PC-9 (cell line): ENCODE measurements at regions not wholly inside any gene's neighbourhood (a gene's known extent, or its start where the extent isn't known, plus 50 kb on each side); places are given as distances from the start of the nearest gene placed in this dataset.
"Not testable (repeated sequence)": the region's sequence is repeated elsewhere in the genome, so short reads cannot be mapped to it uniquely, and the experiment has no call there.

Experiments used
- BruUV-seq: library from RNA; stranded (reverse); fragments of 400-500 nt; replicated peaks from 2 replicates; lab custom pipeline; 2021; lab: Mats Ljungman, UMichigan
- CTCF ChIA-PET: fragments of 300-600 bp; sonication (Branson Sonifier 250); formaldehyde crosslinking; loops from one replicate; lab custom pipeline; 2022; ENCODE audit warnings: antibody characterized with exemption; lab: Charles Lee
- POLR2A ChIA-PET: fragments of 300-600 bp; sonication (Branson Sonifier 250); formaldehyde crosslinking; loops from one replicate; lab custom pipeline; 2022; ENCODE audit warnings: antibody characterized with exemption; ENCODE audit not compliant: unreplicated experiment; lab: Charles Lee
- DNase-seq, 2 experiments: peaks; one replicate each; pipeline versions ENCODE4 v3.0.0 to v3.0.0-alpha.2; 2015 to 2022; ENCODE audit warnings: mixed read lengths in 1 of 2
- H2AFZ ChIP-seq: fragments of 200-600 bp; sonication (generic); 2 replicates; pipeline ENCODE4 v1.8.1; 2017; ENCODE audit warnings: antibody characterized with exemption
- H3F3A ChIP-seq: fragments of 200-600 bp; sonication (generic); 2 replicates; pipeline ENCODE4 v1.8.1; 2017; ENCODE audit warnings: antibody characterized with exemption, mild to moderate bottlenecking, low read depth; ENCODE audit not compliant: insufficient read depth
- H3K27ac ChIP-seq: fragments of 200-600 bp; sonication (generic); 2 replicates; pipeline ENCODE4 v1.6.1; 2016; ENCODE audit warnings: mixed run types
- H3K27me3 ChIP-seq: fragments of 200-600 bp; sonication (generic); 2 replicates; pipeline ENCODE4 v1.6.1; 2016; ENCODE audit warnings: low read depth, mixed run types; ENCODE audit not compliant: insufficient read depth
- H3K36me3 ChIP-seq: fragments of 200-600 bp; sonication (generic); 2 replicates; pipeline ENCODE4 v1.6.1; 2016; ENCODE audit warnings: low read depth, mixed run types
- H3K4me1 ChIP-seq: fragments of 200-600 bp; sonication (generic); replicated peaks from 2 replicates; pipeline ENCODE4 v1.6.1; 2016; ENCODE audit warnings: mixed run types; ENCODE audit not compliant: insufficient read depth
- H3K4me2 ChIP-seq: fragments of 200-600 bp; sonication (generic); 2 replicates; pipeline ENCODE4 v1.6.1; 2017; ENCODE audit warnings: mixed run types
- H3K4me3 ChIP-seq: fragments of 200-600 bp; sonication (generic); 2 replicates; pipeline ENCODE4 v1.6.1; 2016; ENCODE audit warnings: mixed run types
- H3K79me2 ChIP-seq: fragments of 200-600 bp; sonication (generic); 2 replicates; pipeline ENCODE4 v1.6.1; 2017; ENCODE audit warnings: low read depth, mixed run types
- H3K9me2 ChIP-seq: fragments of 200-600 bp; sonication (generic); 2 replicates; pipeline ENCODE4 v1.8.1; 2017; ENCODE audit warnings: mild to moderate bottlenecking; ENCODE audit not compliant: insufficient read depth
- H3K9me3 ChIP-seq: fragments of 200-600 bp; sonication (generic); 2 replicates; pipeline ENCODE4 v1.8.1; 2016; ENCODE audit warnings: low read depth; ENCODE audit not compliant: insufficient read depth
- H4K20me1 ChIP-seq: fragments of 200-600 bp; sonication (generic); 2 replicates; pipeline ENCODE4 v1.8.1; 2017; ENCODE audit not compliant: insufficient read depth
- EZH2 ChIP-seq: fragments of 200-600 bp; sonication (generic); IDR thresholded peaks from 2 replicates; pipeline ENCODE4 v1.8.0; 2017; ENCODE audit warnings: antibody characterized with exemption, low read depth
- intact Hi-C: fragments of 100-400 bp; cut with micrococcal nuclease; formaldehyde crosslinking; loops from one replicate; pipeline ENCODE4 v1.10.0; 2022; ENCODE audit not compliant: unreplicated experiment
- TF ChIP-seq, protein P1 (sequence below): fragments of 200-600 bp; sonication (generic); conservative IDR thresholded peaks from 2 replicates; pipeline ENCODE4 v1.6.1; 2017; ENCODE audit warnings: mixed run types, antibody characterized with exemption, mild to moderate bottlenecking, moderate library complexity

DNA sequence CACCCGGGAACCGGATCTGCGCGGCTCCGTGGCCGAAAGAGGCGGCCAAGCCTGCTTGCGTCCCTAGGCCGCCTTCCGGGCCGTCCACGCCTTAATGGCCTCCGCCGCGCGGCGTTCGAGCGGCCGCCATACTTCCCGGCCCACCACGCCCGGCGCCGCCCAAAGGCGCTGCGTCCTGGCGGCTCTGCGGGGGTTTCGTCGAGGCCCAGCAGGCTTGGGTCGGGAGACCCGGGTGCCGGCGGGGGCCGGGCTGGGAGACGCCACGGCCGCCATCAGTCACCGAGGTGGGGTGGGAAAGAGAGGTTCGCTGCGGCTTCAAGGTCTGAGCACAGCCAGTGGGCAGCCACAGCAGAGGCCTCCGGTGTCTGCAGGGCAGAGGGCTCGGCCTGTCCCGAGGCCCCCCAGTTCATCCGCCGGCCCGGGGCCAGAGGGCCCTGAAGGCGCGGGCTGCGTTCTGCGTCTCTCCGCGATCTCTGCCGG is 545.8 kb upstream of the CDH10 start:
- POLR2A ChIA-PET = no interaction called here
- BruUV-seq = no TSS peak
- no peaks in the 10 kb centered on the region for H3K9me3 ChIP-seq

DNA sequence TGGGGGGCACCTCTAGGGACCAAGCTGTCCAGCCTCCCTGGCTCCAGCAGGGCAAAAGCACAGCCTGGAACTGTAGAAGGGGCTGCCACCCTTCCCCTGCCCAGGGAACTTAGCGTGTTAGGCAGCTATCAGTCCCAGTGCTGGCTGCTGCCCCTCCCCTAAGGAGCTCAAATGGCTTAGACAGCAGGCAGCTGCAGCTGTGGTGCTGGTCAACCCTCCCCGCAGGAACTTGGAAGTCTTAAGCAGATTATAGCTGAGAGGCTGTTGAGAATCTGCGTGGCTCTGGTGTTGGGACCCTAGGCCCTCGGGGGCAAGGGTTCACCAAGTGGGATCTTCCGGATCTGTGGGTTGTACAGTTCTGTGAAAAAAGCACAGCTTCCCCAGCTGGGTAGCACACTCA is 536.5 kb upstream of the CDH10 start:
- no peaks in the 10 kb centered on the region for H3K4me1 ChIP-seq
- no peak overlapping the region for H3K27ac ChIP-seq
- no peak for DNase-seq
- no peaks in the 10 kb centered on the region for H3K79me2 ChIP-seq
- H3K9me3 ChIP-seq = no peaks in the 10 kb centered on the region
- H3K36me3 ChIP-seq = no peaks in the 10 kb centered on the region
- ChIA-PET POLR2A (no interaction called here), CTCF (no interaction called here)
- intact Hi-C loops = no loop called here
- H3K27me3 ChIP-seq = no peaks in the 10 kb centered on the region
- H4K20me1 ChIP-seq = no peaks in the 10 kb centered on the region
- no TSS peak for BruUV-seq
- H3K4me2 ChIP-seq = no peak overlapping the region
- TF ChIP-seq, protein P1, sequence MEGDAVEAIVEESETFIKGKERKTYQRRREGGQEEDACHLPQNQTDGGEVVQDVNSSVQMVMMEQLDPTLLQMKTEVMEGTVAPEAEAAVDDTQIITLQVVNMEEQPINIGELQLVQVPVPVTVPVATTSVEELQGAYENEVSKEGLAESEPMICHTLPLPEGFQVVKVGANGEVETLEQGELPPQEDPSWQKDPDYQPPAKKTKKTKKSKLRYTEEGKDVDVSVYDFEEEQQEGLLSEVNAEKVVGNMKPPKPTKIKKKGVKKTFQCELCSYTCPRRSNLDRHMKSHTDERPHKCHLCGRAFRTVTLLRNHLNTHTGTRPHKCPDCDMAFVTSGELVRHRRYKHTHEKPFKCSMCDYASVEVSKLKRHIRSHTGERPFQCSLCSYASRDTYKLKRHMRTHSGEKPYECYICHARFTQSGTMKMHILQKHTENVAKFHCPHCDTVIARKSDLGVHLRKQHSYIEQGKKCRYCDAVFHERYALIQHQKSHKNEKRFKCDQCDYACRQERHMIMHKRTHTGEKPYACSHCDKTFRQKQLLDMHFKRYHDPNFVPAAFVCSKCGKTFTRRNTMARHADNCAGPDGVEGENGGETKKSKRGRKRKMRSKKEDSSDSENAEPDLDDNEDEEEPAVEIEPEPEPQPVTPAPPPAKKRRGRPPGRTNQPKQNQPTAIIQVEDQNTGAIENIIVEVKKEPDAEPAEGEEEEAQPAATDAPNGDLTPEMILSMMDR = no peak
- no peak for TF ChIP-seq EZH2
- no peak overlapping the region for H3K4me3 ChIP-seq
- H3F3A ChIP-seq = no peaks in the 10 kb centered on the region
- H2AFZ ChIP-seq = no peak overlapping the region
- no peaks in the 10 kb centered on the region for H3K9me2 ChIP-seq

More for the DNA sequence above, 545.8 kb upstream of the CDH10 start:
- no peaks in the 10 kb centered on the region for H3K4me1 ChIP-seq
- H3K27ac ChIP-seq = no peak overlapping the region
- H2AFZ ChIP-seq = no peak overlapping the region
- DNase-seq = no peak
- H3K27me3 ChIP-seq = no peaks in the 10 kb centered on the region
- CTCF ChIA-PET = no interaction called here
- no peaks in the 10 kb centered on the region for H3K79me2 ChIP-seq
- no peaks in the 10 kb centered on the region for H3F3A ChIP-seq
- no peak overlapping the region for H3K4me3 ChIP-seq
- no peaks in the 10 kb centered on the region; the same call in 1 of the 2 replicates for H3K9me2 ChIP-seq
- intact Hi-C loops = no loop called here
- no peaks in the 10 kb centered on the region for H4K20me1 ChIP-seq
- no peaks in the 10 kb centered on the region for H3K36me3 ChIP-seq
- TF ChIP-seq EZH2 = no peak
- TF ChIP-seq, protein P1 = no peak
- H3K4me2 ChIP-seq = no peak overlapping the region

DNA sequence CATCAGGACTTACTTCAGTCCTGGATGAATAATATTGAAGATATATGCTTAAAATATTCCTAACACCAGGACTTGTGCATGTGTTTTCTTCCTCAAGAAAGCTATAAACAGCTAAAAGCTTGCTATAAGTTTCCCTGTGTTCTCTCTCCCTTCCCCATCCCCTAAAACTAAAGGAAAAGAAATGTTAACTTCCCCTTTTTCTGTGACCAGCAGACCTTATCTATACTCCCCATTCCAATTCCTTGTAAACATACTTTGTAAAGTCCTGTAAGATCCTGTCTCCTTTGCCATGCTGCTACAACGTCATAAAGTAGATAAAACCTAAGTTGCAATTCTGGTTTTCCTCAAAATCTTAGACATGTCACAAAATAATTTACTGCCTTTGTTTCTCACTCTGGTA is 517.8 kb upstream of the CDH10 start:
- H3K4me2 ChIP-seq, H3K27ac ChIP-seq, H3K9me3 ChIP-seq, H3K4me3 ChIP-seq, H3K27me3 ChIP-seq, CTCF ChIA-PET, H3K9me2 ChIP-seq, H3K79me2 ChIP-seq, H3K36me3 ChIP-seq, H3K4me1 ChIP-seq, BruUV-seq, H2AFZ ChIP-seq, POLR2A ChIA-PET, intact Hi-C loops, H3F3A ChIP-seq, DNase-seq, H4K20me1 ChIP-seq: not testable (repeated sequence)

DNA sequence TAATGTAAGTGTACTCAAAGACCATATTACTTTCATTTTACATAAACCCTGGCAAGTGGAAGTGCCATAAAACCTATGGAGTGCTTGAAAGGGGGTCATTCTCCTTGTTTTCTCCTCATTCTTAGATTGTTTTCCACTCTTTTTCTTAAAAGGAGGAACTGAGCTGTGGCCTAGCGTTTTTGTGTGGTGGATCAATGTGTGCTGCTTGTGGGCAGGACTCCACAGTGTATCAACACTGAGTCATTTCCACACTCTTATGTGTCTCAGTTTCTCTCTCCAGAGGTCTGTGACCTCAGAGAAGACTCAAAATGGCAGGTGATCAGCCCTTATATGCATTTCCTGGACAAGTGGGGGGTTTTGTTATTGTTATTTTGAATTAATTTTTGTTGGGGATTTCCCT is 516.1 kb upstream of the CDH10 start:
- Histone ChIP-seq H3K4me2 (no peak overlapping the region), H4K20me1 (no peaks in the 10 kb centered on the region), H3K79me2 (no peaks in the 10 kb centered on the region), H3K4me1 (no peaks in the 10 kb centered on the region), H3K9me3 (no peaks in the 10 kb centered on the region), H3K4me3 (no peak overlapping the region), H3K27ac (no peak overlapping the region), H3F3A (no peaks in the 10 kb centered on the region), H3K9me2 (no peaks in the 10 kb centered on the region; the same call in 1 of the 2 replicates), H3K36me3 (no peaks in the 10 kb centered on the region), H3K27me3 (no peaks in the 10 kb centered on the region), H2AFZ (no peak overlapping the region)
- CTCF ChIA-PET = no interaction called here
- no peak for DNase-seq
- POLR2A ChIA-PET = interaction anchor here (0.5 kb wide), 1 partner anchor 1251 kb away, joined by 5 read pairs; no protein-coding TSS in a partner anchor
- no TSS peak for BruUV-seq
- no peak for TF ChIP-seq EZH2
- TF ChIP-seq, protein P1 = no peak
- intact Hi-C loops = no loop called here
